ENCODE measurements at regions not wholly inside any gene's neighbourhood (a gene's known extent, or its start where the extent isn't known, plus 50 kb on each side); places are given as distances from the start of the nearest gene placed in this dataset.

DNA sequence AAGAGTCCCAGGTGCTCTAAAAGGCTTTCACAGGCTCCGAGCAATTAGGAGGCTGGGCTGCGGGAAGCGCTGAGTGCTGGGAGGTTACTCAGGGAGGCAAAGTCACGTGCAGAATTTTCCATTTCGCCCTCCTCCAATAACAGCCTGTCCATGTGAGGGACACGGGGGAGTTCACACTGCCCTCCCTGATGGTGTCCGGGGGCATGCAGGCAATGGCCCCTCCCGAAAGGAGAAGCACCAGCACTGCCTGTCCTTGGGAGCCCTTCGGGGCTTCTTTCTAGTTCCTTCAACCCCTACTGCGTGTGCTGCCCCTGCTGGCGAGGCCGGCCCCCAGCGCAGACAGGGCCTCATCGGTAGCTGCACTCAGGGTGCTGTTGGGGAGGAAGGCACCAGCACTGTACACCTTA lies 63.1 kb upstream of the HPCAL1 start:
- no CpG with 5 or more reads among the region's 14 CpGs for WGBS (ENCODE audit: extremely low coverage, insufficient read length, low lambda C conversion rate)
- no peak overlapping the region for H2BK120ac ChIP-seq (ENCODE audit: low read depth, low read length, poor library complexity, severe bottlenecking)
- H2BK15ac ChIP-seq (ENCODE audit: low read depth, low read length) = no peak overlapping the region
- H4K20me1 ChIP-seq (ENCODE audit: control insufficient read depth, insufficient read depth, insufficient read length) = no peaks in the 10 kb centered on the region
- H4K8ac ChIP-seq (replicated peaks; ENCODE audit: insufficient read length, low read depth, low read length) = no peak overlapping the region
- no peak overlapping the region for H4K91ac ChIP-seq (ENCODE audit: insufficient read length, low read depth, low read length)
- no peak overlapping the region for H2AK5ac ChIP-seq (ENCODE audit: insufficient read length, low read length)
- no peak overlapping the region for H2BK12ac ChIP-seq (ENCODE audit: insufficient read length, low read depth, low read length)
- no peak overlapping the region for H3K4me3 Mint-ChIP-seq
- H3K56ac ChIP-seq (ENCODE audit: insufficient read length, low read depth, low read length) = no peak overlapping the region
- no peak overlapping the region for H3K14ac ChIP-seq (ENCODE audit: insufficient read depth, low read length)
- no peak overlapping the region for H3T11ph ChIP-seq (ENCODE audit: low read length)
- H3K9me3 ChIP-seq (ENCODE audit: control insufficient read depth, low read depth, low read length) = no peaks in the 10 kb centered on the region
- peaks cover 2 to 4% of the 10 kb centered on the region in 2 experiments; a peak in 2 of 4 replicates for H3K4me1 Mint-ChIP-seq
- H3K79me2 ChIP-seq (ENCODE audit: insufficient read depth, low read length) = no peaks in the 10 kb centered on the region
- no peaks in the 10 kb centered on the region for H3K79me1 ChIP-seq (ENCODE audit: insufficient read depth, low read depth, low read length, poor library complexity, severe bottlenecking)
- H3K23me2 ChIP-seq (ENCODE audit: insufficient read length, low read depth, low read length, poor library complexity, severe bottlenecking) = no peaks in the 10 kb centered on the region
- peak; percentile 59 for DNase-seq
- no peak overlapping the region for H3K18ac ChIP-seq (ENCODE audit: insufficient read length, low read depth, low read length)
- no peak overlapping the region for H2BK5ac ChIP-seq (ENCODE audit: insufficient read length, low read length)
- no peaks in the 10 kb centered on the region for H3K4me1 ChIP-seq (ENCODE audit: insufficient read depth, low read length)
- TF ChIP-seq, protein P1, sequence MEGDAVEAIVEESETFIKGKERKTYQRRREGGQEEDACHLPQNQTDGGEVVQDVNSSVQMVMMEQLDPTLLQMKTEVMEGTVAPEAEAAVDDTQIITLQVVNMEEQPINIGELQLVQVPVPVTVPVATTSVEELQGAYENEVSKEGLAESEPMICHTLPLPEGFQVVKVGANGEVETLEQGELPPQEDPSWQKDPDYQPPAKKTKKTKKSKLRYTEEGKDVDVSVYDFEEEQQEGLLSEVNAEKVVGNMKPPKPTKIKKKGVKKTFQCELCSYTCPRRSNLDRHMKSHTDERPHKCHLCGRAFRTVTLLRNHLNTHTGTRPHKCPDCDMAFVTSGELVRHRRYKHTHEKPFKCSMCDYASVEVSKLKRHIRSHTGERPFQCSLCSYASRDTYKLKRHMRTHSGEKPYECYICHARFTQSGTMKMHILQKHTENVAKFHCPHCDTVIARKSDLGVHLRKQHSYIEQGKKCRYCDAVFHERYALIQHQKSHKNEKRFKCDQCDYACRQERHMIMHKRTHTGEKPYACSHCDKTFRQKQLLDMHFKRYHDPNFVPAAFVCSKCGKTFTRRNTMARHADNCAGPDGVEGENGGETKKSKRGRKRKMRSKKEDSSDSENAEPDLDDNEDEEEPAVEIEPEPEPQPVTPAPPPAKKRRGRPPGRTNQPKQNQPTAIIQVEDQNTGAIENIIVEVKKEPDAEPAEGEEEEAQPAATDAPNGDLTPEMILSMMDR (conservative IDR thresholded peaks at IDR 0.05) = peak; percentile 67
- no peak overlapping the region for H2BK20ac ChIP-seq (ENCODE audit: low read depth, low read length, poor library complexity, severe bottlenecking)
- H3K27ac Mint-ChIP-seq = peak overlapping the region in 1 of 3 experiments; percentile 15; a peak in 1 of 7 replicates
- no peak overlapping the region for H4K5ac ChIP-seq (ENCODE audit: insufficient read length, low read depth, low read length)
- no peaks in the 10 kb centered on the region; the same call in 1 of the 2 replicates for H3K27me3 ChIP-seq (ENCODE audit: insufficient read depth, low read length)
- no peak overlapping the region for H2AFZ ChIP-seq (ENCODE audit: low read length)
- H3K9me3 Mint-ChIP-seq = no peaks in the 10 kb centered on the region; a peak in 1 of 5 replicates
- no peak overlapping the region for H3K4me2 ChIP-seq (ENCODE audit: insufficient read depth, insufficient read length, low read length)
- no peak overlapping the region for H3K9ac ChIP-seq (ENCODE audit: extremely low read depth, insufficient read length, low read length)
- no peak overlapping the region for H3K23ac ChIP-seq (ENCODE audit: insufficient read length, low read depth, low read length)
- no peak overlapping the region for H3K27ac ChIP-seq (ENCODE audit: insufficient read length, low read depth, low read length)
- no peaks in the 10 kb centered on the region for H3K36me3 Mint-ChIP-seq (ENCODE audit: insufficient read depth in 1 of 3, low read depth in 3 of 3)
- H3K27me3 Mint-ChIP-seq (ENCODE audit: low read depth) = no peaks in the 10 kb centered on the region; the same call in 1 of the 2 replicates
- H3K4ac ChIP-seq (ENCODE audit: low read depth, low read length) = no peak overlapping the region
